GM12864 (cell line): ENCODE measurements at regions not wholly inside any gene's neighbourhood (a gene's known extent, or its start where the extent isn't known, plus 50 kb on each side); places are given as distances from the start of the nearest gene placed in this dataset.
"Not testable (repeated sequence)": the region's sequence is repeated elsewhere in the genome, so short reads cannot be mapped to it uniquely, and the experiment has no call there.

Experiments used
- DNase-seq: peaks from one replicate; pipeline ENCODE4 v3.0.0-alpha.2; 2011; ENCODE audit warnings: low read depth
- H3K4me3 ChIP-seq: 2 replicates; pipeline ENCODE4 v1.5.1; 2011; ENCODE audit warnings: mild to moderate bottlenecking, low read depth, low read length, control low read depth
- TF ChIP-seq, protein P1 (sequence below): IDR thresholded peaks from 2 replicates; pipeline ENCODE4 v1.5.1; 2011; ENCODE audit warnings: low read depth, mild to moderate bottlenecking, moderate library complexity, low read length, control low read depth, inconsistent platforms; ENCODE audit errors: missing control alignments

DNA sequence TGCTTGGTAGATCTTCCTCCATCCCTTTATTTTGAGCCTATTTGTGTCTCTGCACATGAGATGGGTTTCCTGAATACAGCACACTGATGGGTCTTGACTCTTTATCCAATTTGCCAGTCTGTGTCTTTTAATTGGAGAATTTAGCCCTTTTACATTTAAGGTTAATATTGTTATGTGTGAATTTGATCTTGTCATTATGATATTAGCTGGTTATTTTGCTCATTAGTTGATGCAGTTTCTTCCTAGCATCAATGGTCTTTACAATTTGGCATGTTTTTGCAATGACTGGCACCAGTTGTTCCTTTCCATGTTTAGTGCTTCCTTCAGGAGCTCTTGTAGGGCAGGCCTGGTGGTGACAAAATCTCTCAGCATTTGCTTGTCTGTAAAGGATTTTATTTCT lies 72.4 kb downstream of the HNRNPD start:
- DNase-seq, H3K4me3 ChIP-seq: not testable (repeated sequence)

DNA sequence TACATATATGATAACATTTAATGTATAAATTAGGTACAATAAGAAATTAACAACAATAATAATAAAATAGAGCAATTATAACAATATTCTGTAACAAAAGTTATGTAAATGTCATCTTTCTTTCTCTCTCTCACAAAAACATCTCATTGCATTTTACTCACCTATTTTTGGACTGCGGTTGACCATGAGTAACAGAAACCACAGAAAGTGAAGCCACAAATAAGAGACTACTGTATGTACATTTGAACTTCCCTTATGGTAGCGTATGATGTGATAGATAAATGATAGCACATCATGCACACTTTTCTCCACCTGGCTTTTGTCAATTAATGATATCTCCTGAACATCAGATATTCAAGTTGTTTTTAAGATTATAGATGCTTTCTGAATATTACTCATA lies 80.5 kb downstream of the HNRNPD start:
- no peak overlapping the region for H3K4me3 ChIP-seq
- DNase-seq, result peak; percentile 37
- TF ChIP-seq, protein P1, sequence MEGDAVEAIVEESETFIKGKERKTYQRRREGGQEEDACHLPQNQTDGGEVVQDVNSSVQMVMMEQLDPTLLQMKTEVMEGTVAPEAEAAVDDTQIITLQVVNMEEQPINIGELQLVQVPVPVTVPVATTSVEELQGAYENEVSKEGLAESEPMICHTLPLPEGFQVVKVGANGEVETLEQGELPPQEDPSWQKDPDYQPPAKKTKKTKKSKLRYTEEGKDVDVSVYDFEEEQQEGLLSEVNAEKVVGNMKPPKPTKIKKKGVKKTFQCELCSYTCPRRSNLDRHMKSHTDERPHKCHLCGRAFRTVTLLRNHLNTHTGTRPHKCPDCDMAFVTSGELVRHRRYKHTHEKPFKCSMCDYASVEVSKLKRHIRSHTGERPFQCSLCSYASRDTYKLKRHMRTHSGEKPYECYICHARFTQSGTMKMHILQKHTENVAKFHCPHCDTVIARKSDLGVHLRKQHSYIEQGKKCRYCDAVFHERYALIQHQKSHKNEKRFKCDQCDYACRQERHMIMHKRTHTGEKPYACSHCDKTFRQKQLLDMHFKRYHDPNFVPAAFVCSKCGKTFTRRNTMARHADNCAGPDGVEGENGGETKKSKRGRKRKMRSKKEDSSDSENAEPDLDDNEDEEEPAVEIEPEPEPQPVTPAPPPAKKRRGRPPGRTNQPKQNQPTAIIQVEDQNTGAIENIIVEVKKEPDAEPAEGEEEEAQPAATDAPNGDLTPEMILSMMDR, result no peak

DNA sequence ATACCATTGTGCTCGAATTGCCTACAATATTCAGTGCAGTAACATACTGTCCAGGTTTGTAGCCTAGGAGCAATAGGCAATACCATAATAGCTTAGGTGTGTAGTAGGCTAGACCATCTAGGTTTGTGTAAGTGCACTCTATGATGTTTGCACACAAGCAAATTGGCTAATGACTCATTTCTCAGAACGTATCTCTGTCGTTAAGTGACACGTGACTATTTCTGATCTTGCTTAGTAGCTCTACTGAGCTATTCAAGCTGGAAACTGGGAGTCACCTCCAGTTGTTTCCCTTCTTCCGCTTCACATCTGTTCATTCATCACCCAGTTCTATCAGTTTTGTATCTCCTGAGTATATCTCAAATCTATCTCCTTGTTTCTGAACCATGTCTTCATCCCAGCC lies 86.1 kb downstream of the HNRNPD start:
- TF ChIP-seq, protein P1, result no peak
- DNase-seq, result no peak
- no peak overlapping the region for H3K4me3 ChIP-seq

DNA sequence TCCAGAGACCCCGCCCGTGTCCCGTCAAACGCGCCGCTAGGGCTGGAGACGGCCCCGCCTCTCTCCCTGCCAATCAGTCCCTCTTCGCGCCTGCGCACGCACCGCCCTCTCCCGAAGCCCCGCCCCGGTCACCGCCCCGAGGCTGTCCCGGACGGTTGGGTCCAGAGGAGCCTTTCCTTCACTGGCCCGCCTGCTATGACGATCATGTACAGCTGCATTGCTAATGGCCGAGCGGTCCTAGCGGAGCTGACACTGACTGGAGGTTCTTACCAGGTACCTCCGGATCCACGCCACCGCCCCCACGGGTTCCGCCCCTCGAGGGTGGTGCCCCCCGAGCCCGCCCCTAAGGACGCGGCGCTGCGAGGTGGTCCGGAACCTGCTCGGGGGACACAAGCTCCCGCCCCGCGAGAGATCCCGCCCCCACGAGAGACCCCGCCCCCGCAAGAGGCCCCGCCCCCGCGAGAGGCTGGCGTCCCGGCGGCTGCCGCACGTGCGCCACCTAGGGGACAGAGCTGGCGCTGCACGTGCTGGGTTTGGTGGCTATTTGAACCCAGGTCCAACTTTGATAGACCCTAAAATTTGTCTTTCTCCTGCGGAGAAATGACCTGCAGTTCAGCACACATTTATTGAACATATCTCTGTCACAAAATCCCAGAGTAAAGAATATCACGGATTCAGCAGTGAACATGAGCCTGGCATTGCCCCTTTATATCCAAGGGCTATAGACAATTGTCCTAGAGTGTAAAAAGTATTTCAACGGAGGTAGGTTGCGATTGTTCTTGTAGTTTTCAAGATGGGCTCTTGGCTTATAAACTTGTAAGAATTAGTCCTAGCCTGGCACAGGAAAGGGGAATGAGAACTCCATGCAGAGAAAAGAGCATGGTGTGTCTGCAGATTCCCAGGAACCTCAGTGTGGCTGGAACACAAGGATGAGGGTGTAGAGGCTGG lies 88.7 kb downstream of the HNRNPD start:
- DNase-seq, result peak; percentile 90
- H3K4me3 ChIP-seq, result peak overlapping the region; percentile 43
- TF ChIP-seq, protein P1, result peak; percentile 87

DNA sequence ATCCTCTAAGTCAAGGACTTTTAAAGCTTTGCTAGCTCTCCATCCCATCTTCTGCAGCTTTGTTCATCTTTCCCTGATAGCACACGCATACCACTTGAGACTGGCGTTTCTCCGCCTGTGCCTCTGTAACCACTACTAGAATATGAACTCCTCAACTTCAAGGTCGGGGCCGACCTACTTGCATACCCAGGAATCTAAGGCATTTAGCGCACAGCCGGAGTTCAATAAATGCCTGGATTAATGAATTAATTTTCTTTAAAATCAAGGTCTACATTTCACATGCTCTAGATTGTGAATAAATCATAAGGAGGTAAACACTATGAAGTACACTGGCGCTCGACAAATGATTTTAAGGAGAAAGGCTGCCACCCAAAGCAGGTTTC lies 89.3 kb downstream of the HNRNPD start:
- DNase-seq, result no peak
- peak overlapping the region; percentile 9; the same call in 1 of the 2 replicates for H3K4me3 ChIP-seq

DNA sequence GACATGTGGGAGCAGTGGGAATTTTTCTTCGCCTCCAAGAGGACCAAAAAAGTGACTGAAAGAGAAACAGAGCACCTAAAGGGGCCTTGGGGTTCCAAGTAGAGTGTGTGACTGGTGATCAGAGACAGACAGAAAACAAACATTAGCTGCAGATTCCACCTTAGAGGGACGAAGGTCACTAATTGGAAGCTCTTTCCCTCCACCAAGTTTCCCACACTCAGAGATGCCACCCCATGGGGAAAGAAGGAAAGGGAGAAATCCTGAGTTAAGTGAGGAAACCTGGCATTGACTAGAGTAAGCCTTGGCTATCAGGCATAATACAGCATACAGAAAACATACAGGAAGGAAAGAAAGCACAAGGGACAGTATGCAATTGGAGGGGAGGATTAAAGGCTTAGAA lies 90.9 kb downstream of the HNRNPD start:
- H3K4me3 ChIP-seq, result no peak overlapping the region
- DNase-seq, result no peak
- TF ChIP-seq, protein P1, result no peak

More for the DNA sequence above, 89.3 kb downstream of the HNRNPD start:
- TF ChIP-seq, protein P1, result no peak

DNA sequence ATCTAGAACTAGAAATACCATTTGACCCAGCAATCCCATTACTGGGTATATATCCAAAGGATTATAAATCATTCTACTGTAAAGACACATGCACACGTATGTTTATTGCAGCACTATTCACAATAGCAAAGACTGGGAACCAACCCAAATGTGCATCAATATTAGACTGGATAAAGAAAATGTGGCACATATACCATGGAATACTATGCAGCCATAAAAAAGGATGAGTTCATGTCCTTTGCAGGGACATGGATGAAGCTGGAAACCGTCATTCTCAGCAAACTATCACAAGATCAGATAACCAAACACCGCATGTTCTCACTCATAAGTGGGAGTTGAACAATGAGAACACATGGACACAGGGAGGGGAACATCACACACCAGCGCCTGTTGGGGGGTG lies 94.2 kb downstream of the HNRNPD start:
- not testable (repeated sequence) for H3K4me3 ChIP-seq, DNase-seq

DNA sequence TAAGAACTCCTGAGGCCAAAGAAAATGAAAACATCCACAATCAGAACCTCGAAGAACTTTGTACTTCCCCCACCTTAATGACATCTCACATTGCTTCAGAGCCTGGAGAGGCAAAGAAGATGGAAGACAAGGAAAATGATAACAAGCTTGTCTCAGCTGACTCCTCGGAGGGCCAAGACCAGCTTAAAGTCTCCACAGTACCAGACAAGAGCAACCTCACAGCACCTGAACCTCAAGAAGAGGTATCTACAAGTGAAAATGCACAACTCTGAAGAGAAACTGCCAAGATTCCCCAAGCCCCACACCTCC lies 97.5 kb downstream of the HNRNPD start:
- TF ChIP-seq, protein P1, result no peak
- H3K4me3 ChIP-seq, result no peak overlapping the region
- DNase-seq, result no peak
